Vagina (tissue), 2 donors: ENCODE measurements at regions not wholly inside any gene's neighbourhood (a gene's known extent, or its start where the extent isn't known, plus 50 kb on each side); places are given as distances from the start of the nearest gene placed in this dataset.

Experiments used
- DNase-seq, 2 donors: peaks; one replicate each; pipeline ENCODE4 v3.0.0-alpha.2; 2017; ENCODE audit errors: extremely low spot score in 2 of 2
- H3K27ac ChIP-seq: fragments of 200-600 bp; sonication (generic); one replicate; pipeline ENCODE4 v1.5.1; 2019
- H3K27me3 ChIP-seq: fragments of 200-600 bp; sonication (generic); one replicate; pipeline ENCODE4 v1.5.1; 2019
- H3K36me3 ChIP-seq, 2 donors: fragments of 200-600 bp; sonication (generic); one replicate each; pipeline ENCODE4 v1.5.1; 2017 to 2019
- H3K4me1 ChIP-seq: fragments of 200-600 bp; sonication (generic); one replicate; pipeline ENCODE4 v1.5.1; 2019
- H3K4me3 ChIP-seq, 2 donors: fragments of 200-600 bp; sonication (generic); 1 replicate in 1 of 2; 2 replicates in 1 of 2; pipeline ENCODE4 v1.5.1; 2016 to 2019
- H3K9me3 ChIP-seq: fragments of 200-600 bp; sonication (generic); one replicate; pipeline ENCODE4 v1.5.1; 2019
- CTCF ChIP-seq, 3 experiments: fragments of 450-650 bp in 2 of 3; fragments of 200-600 bp in 1 of 3; sonication (generic) in 1 of 3; IDR thresholded peaks; one replicate each; pipeline ENCODE4 v1.5.1; 2017 to 2019; ENCODE audit warnings: antibody characterized with exemption in 3 of 3, mild to moderate bottlenecking in 2 of 3, moderate library complexity in 2 of 3
- POLR2A ChIP-seq, 2 donors: fragments of 450-650 bp; IDR thresholded peaks; one replicate each; pipeline ENCODE4 v1.6.1; 2017; ENCODE audit warnings: antibody characterized with exemption in 2 of 2, mild to moderate bottlenecking in 2 of 2, moderate library complexity in 2 of 2
- POLR2AphosphoS5 ChIP-seq, 2 donors: sonication (generic); formaldehyde crosslinking; IDR thresholded peaks; one replicate each; pipeline ENCODE4 v1.9.0; 2017; ENCODE audit warnings: antibody characterized with exemption in 2 of 2, mild to moderate bottlenecking in 2 of 2, low read depth in 1 of 2; ENCODE audit not compliant: insufficient read depth in 1 of 2
- intact Hi-C: fragments of 100-400 bp; cut with DNase I; formaldehyde crosslinking; loops from one replicate; pipeline ENCODE4 v1.15.1; 2023

- H3K9me3 ChIP-seq: no peaks in the 10 kb centered on the region
- TF ChIP-seq POLR2AphosphoS5 (IDR thresholded peaks at IDR 0.05; ENCODE audit: insufficient read depth in 1 of 2, low read depth in 1 of 2): no peak
- TF ChIP-seq CTCF (IDR thresholded peaks at IDR 0.05): no peak
- TF ChIP-seq POLR2A (IDR thresholded peaks at IDR 0.05): no peak
- no peak overlapping the region for H3K27ac ChIP-seq
- no peak for DNase-seq
- intact Hi-C loops: no loop called here
- no peak overlapping the region for H3K4me3 ChIP-seq
- no peaks in the 10 kb centered on the region for H3K36me3 ChIP-seq
- no peaks in the 10 kb centered on the region for H3K4me1 ChIP-seq
- no peaks in the 10 kb centered on the region for H3K27me3 ChIP-seq
Observed at GRCh38 chr3:6438031-6438430, 422.9 kb upstream of the GRM7 start.

DNA sequence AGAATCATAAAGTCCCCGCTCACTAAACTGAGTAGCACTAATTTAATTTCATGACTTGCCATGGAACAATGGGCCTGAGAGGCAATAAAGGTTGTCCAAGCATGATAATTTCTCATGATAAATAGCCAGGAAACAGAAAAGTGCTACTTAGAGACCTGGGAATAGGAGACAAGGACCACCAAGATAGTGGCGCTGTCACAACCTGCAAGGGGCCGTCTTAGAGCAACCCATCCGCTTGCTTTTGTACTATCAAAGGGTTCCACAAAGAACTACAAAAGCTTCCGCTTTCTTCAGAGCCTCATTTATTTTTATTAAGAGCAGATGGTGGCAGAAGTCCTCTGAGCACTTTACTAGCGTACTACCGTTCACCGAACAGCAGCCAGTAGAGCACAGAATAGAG, 421.7 kb upstream of the GRM7 start:
- Histone ChIP-seq H3K36me3 (no peaks in the 10 kb centered on the region), H3K27me3 (no peaks in the 10 kb centered on the region), H3K27ac (no peak overlapping the region), H3K4me1 (no peaks in the 10 kb centered on the region), H3K4me3 (no peak overlapping the region), H3K9me3 (no peaks in the 10 kb centered on the region)
- DNase-seq: no peak
- TF ChIP-seq CTCF (IDR thresholded peaks at IDR 0.05): no peak
- TF ChIP-seq POLR2AphosphoS5 (IDR thresholded peaks at IDR 0.05; ENCODE audit: insufficient read depth in 1 of 2, low read depth in 1 of 2): no peak
- intact Hi-C loops: no loop called here

- Histone ChIP-seq H3K4me3 (no peak overlapping the region), H3K4me1 (no peaks in the 10 kb centered on the region), H3K27me3 (no peaks in the 10 kb centered on the region), H3K36me3 (no peaks in the 10 kb centered on the region), H3K9me3 (no peaks in the 10 kb centered on the region), H3K27ac (no peak overlapping the region)
- DNase-seq: no peak
- no peak for TF ChIP-seq POLR2AphosphoS5 (IDR thresholded peaks at IDR 0.05; ENCODE audit: insufficient read depth in 1 of 2, low read depth in 1 of 2)
- no peak for TF ChIP-seq POLR2A (IDR thresholded peaks at IDR 0.05)
- no peak for TF ChIP-seq CTCF (IDR thresholded peaks at IDR 0.05)
- intact Hi-C loops: loop anchor here (5.0 kb wide), 1 partner anchor 978 kb away; no protein-coding TSS in a partner anchor
Observed at GRCh38 chr3:6439824-6440223, 421.1 kb upstream of the GRM7 start.

DNA sequence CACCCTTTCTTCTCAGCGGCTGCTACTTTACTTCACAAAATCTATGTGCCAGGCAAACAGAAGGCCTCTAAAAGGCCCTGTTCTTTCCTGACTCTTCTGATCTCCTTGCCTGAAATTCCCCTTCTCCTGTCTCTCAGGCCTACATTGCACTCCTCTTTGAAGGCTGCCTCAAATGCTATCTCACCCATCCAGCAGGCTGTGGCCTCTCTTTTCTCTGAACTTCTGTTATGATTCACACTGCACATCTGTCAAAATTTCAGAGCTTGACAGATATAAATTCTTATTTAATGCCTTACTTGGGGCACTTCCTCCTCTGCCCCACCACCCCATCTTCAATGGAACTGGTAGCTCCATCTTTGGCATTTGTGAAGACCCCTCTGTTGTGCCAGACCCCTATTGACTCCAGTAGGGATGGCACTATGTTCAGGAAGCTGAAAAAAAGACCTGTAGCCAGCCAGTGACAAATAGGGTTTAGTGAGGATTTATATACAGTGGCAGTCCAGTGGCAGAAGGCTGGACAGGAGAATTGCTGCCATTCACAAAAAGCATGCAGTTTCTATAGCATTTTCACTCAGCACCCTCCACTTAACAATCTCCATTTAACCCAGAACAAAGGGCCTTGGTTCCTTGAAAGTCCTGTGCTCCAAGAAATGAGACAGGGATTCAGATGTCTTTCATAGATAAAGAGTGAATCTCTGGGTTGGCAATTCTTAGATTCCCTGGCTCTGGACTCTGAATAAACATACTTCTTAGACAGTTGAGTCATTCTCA, 415.8 kb upstream of the GRM7 start:
- Histone ChIP-seq H3K27me3 (no peaks in the 10 kb centered on the region), H3K9me3 (no peaks in the 10 kb centered on the region), H3K4me1 (no peaks in the 10 kb centered on the region), H3K36me3 (no peaks in the 10 kb centered on the region), H3K27ac (no peak overlapping the region), H3K4me3 (no peak overlapping the region)
- intact Hi-C loops: loop anchor here (5.0 kb wide), 1 partner anchor 983 kb away; no protein-coding TSS in a partner anchor
- TF ChIP-seq POLR2A (IDR thresholded peaks at IDR 0.05) (no peak), POLR2AphosphoS5 (IDR thresholded peaks at IDR 0.05; ENCODE audit: insufficient read depth in 1 of 2, low read depth in 1 of 2) (no peak), CTCF (IDR thresholded peaks at IDR 0.05) (no peak)
- no peak for DNase-seq

DNA sequence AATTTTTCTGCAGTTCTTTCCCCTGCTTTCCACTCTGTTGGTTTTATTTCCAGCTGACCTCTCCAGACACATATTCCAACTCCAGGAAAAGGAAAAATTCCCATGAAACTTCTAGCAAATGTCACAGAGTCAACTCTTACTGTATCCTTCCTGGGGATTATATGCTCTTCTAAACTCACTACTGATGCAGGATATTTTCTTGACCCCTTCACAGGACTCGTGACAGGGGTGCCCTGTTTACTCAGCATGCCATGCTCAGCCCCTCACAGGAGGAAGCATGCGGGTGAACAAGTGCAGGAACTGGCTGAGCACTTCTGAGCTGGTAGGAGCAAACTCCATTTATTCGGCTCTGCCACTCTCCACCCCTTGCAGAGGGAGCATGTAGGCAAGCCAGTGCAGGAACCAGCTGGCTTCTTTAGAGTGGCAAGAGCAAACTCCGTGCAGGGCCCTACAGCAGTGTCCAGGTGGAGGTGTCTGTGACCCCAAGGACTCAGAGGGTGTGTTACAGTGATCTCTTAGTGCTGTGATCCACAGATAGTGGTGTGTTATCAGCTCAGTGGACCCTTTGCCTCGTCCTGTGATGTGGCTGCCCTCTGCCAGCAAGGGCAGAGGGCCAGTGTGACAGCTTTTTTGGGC, 413.6 kb upstream of the GRM7 start:
- H3K4me3 ChIP-seq: no peak overlapping the region
- H3K4me1 ChIP-seq: no peaks in the 10 kb centered on the region
- no peak overlapping the region for H3K27ac ChIP-seq
- no peaks in the 10 kb centered on the region for H3K9me3 ChIP-seq
- intact Hi-C loops: no loop called here
- TF ChIP-seq POLR2A (IDR thresholded peaks at IDR 0.05) (no peak), POLR2AphosphoS5 (IDR thresholded peaks at IDR 0.05; ENCODE audit: insufficient read depth in 1 of 2, low read depth in 1 of 2) (no peak), CTCF (IDR thresholded peaks at IDR 0.05) (no peak)
- H3K27me3 ChIP-seq: no peaks in the 10 kb centered on the region
- H3K36me3 ChIP-seq: no peaks in the 10 kb centered on the region
- DNase-seq: no peak
